Panc1 (cell line): ENCODE measurements at regions not wholly inside any gene's neighbourhood (a gene's known extent, or its start where the extent isn't known, plus 50 kb on each side); places are given as distances from the start of the nearest gene placed in this dataset.

ENCODE experiments used
- ATAC-seq: fragments of 200-7000 bp; cut with Tn5 transposase; 2 replicates; pipeline ENCODE4 v1.9.1; 2020; ENCODE audit warnings: mild to moderate bottlenecking, moderate library complexity
- BruUV-seq: library from RNA; stranded (reverse); fragments of 400-500 nt; replicated peaks from 2 replicates; lab custom pipeline; 2021; lab: Mats Ljungman, UMichigan
- CTCF ChIA-PET: fragments of 300-600 bp; sonication (Branson Sonifier 250); formaldehyde crosslinking; loops from one replicate; lab custom pipeline; 2022; ENCODE audit warnings: antibody characterized with exemption; lab: Charles Lee
- POLR2A ChIA-PET: fragments of 300-600 bp; sonication (Branson Sonifier 250); formaldehyde crosslinking; loops from one replicate; lab custom pipeline; 2022; ENCODE audit warnings: antibody characterized with exemption; lab: Charles Lee
- DNase-seq: peaks from one replicate; pipeline ENCODE4 v3.0.0-alpha.2; 2010; ENCODE audit warnings: low read depth, low spot score
- H3K27ac ChIP-seq: 2 replicates; pipeline ENCODE4 v1.5.1; 2011; ENCODE audit warnings: mild to moderate bottlenecking, low read length, inconsistent platforms
- H3K27me3 ChIP-seq: fragments of 200-500 bp; sonication (Bioruptor generic); 2 replicates; pipeline ENCODE4 v1.6.0; 2014; ENCODE audit warnings: low read length, inconsistent platforms; ENCODE audit not compliant: control insufficient read depth, insufficient read depth
- H3K36me3 ChIP-seq: fragments of 200-500 bp; sonication (Bioruptor generic); 2 replicates; pipeline ENCODE4 v1.5.1; 2014; ENCODE audit warnings: inconsistent platforms, mild to moderate bottlenecking, low read length, moderate library complexity; ENCODE audit not compliant: control insufficient read depth, insufficient read depth
- H3K4me1 ChIP-seq: 2 replicates; pipeline ENCODE4 v1.5.1; 2011; ENCODE audit warnings: inconsistent platforms, mild to moderate bottlenecking, low read length, moderate library complexity; ENCODE audit not compliant: control insufficient read depth, insufficient read depth
- H3K4me3 ChIP-seq, 2 experiments: 2 replicates each; pipeline ENCODE4 v1.5.1; 2011 to 2012; ENCODE audit warnings: low read depth in 2 of 2, low read length in 2 of 2, mild to moderate bottlenecking in 2 of 2, inconsistent platforms in 1 of 2, moderate library complexity in 1 of 2
- H3K9me3 ChIP-seq: fragments of 200-500 bp; sonication (Bioruptor generic); 2 replicates; pipeline ENCODE4 v1.5.1; 2014; ENCODE audit warnings: low read depth, mild to moderate bottlenecking, inconsistent platforms, low read length, moderate library complexity; ENCODE audit not compliant: control insufficient read depth, insufficient read depth
- POLR2AphosphoS5 ChIP-seq: IDR thresholded peaks from 2 replicates; pipeline ENCODE4 v1.6.1; 2012; ENCODE audit warnings: mild to moderate bottlenecking, low read depth, low read length, moderate library complexity
- SIN3A ChIP-seq: IDR thresholded peaks from 2 replicates; pipeline ENCODE4 v1.6.1; 2012; ENCODE audit warnings: low read depth, mild to moderate bottlenecking, low read length, moderate library complexity, borderline replicate concordance; ENCODE audit not compliant: insufficient read depth
- TCF7L2 ChIP-seq: IDR thresholded peaks from 2 replicates; pipeline ENCODE4 v1.6.1; 2011; ENCODE audit warnings: mild to moderate bottlenecking, low read depth, low read length, inconsistent platforms
- in situ Hi-C: cut with HindIII; loops from 2 replicates; pipeline ENCODE4 v1.10.0; 2016; ENCODE audit warnings: low sequenced_read_pairs, low pct_unique_long_range_greater_than_20kb
- intact Hi-C: fragments of 100-400 bp; cut with micrococcal nuclease; formaldehyde crosslinking; loops from one replicate; pipeline ENCODE4 v1.10.0; 2022; ENCODE audit not compliant: unreplicated experiment
- TF ChIP-seq, protein P1 (sequence below): fragments of 450-650 bp; IDR thresholded peaks from 2 replicates; pipeline ENCODE4 v1.5.1; 2017; ENCODE audit warnings: mild to moderate bottlenecking
- TF ChIP-seq, protein P2 (sequence below), 2 experiments: IDR thresholded peaks; 2 replicates each; pipeline ENCODE4 v1.6.1; 2011 to 2012; ENCODE audit warnings: low read depth in 2 of 2, control low read depth in 1 of 2, low read length in 1 of 2, mild to moderate bottlenecking in 1 of 2, moderate library complexity in 1 of 2; ENCODE audit not compliant: insufficient read depth in 1 of 2

DNA sequence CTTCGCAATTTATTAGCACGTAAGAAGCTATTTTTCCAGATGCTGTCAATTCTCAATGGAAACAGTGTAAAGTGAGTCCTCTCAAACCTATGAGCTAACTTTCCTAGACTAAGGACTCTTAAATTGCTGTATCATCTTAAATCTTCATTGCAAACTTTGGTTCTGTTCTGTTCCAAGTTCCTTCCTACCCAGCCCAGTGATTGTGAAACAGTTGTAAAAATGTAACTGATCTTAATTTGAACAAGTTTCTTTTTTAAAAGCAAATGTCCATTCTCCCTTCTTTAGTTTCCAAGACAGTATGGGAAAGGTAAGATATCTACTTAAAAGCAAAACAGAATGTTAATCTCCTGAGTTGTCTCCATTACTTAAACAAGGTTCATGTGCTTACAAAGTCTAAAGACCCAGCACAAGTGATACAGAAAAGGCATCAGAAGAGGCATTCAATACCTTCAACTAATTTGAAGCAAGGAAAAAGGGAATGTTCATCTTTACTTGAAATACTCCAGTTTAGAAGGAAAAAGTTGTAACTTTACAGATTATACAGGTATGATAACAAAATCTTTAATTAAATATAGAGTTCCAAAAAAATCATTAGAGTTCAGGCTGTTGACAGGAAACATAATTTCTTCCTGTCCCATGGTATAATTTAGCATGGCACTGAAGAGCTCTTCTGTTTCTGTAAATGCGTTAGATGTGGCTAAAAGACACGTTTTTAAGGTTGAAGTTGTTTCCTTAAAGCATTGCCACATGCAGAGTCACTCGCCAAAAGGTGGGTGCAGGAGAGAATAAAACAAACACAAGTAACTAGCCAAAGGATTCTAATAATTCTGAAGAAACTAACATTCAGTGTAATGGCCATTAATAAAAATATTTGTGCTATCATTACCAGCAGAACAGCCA is 101.5 kb upstream of the USP15 start:
- Histone ChIP-seq H3K9me3 (no peaks in the 10 kb centered on the region), H3K27me3 (0 out of 2 replicates have a peak, but pooled peaks cover 2% of the 10 kb centered on the region), H3K36me3 (no peaks in the 10 kb centered on the region), H3K4me1 (no peaks in the 10 kb centered on the region), H3K27ac (no peak overlapping the region), H3K4me3 (no peak overlapping the region)
- intact Hi-C loops = no loop called here
- CTCF ChIA-PET = no interaction called here
- DNase-seq (no peak), ATAC-seq (no peak)
- TF ChIP-seq POLR2AphosphoS5 (no peak), SIN3A (no peak), TCF7L2 (no peak)
- TF ChIP-seq, protein P1, sequence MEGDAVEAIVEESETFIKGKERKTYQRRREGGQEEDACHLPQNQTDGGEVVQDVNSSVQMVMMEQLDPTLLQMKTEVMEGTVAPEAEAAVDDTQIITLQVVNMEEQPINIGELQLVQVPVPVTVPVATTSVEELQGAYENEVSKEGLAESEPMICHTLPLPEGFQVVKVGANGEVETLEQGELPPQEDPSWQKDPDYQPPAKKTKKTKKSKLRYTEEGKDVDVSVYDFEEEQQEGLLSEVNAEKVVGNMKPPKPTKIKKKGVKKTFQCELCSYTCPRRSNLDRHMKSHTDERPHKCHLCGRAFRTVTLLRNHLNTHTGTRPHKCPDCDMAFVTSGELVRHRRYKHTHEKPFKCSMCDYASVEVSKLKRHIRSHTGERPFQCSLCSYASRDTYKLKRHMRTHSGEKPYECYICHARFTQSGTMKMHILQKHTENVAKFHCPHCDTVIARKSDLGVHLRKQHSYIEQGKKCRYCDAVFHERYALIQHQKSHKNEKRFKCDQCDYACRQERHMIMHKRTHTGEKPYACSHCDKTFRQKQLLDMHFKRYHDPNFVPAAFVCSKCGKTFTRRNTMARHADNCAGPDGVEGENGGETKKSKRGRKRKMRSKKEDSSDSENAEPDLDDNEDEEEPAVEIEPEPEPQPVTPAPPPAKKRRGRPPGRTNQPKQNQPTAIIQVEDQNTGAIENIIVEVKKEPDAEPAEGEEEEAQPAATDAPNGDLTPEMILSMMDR = no peak
- TF ChIP-seq, protein P2, sequence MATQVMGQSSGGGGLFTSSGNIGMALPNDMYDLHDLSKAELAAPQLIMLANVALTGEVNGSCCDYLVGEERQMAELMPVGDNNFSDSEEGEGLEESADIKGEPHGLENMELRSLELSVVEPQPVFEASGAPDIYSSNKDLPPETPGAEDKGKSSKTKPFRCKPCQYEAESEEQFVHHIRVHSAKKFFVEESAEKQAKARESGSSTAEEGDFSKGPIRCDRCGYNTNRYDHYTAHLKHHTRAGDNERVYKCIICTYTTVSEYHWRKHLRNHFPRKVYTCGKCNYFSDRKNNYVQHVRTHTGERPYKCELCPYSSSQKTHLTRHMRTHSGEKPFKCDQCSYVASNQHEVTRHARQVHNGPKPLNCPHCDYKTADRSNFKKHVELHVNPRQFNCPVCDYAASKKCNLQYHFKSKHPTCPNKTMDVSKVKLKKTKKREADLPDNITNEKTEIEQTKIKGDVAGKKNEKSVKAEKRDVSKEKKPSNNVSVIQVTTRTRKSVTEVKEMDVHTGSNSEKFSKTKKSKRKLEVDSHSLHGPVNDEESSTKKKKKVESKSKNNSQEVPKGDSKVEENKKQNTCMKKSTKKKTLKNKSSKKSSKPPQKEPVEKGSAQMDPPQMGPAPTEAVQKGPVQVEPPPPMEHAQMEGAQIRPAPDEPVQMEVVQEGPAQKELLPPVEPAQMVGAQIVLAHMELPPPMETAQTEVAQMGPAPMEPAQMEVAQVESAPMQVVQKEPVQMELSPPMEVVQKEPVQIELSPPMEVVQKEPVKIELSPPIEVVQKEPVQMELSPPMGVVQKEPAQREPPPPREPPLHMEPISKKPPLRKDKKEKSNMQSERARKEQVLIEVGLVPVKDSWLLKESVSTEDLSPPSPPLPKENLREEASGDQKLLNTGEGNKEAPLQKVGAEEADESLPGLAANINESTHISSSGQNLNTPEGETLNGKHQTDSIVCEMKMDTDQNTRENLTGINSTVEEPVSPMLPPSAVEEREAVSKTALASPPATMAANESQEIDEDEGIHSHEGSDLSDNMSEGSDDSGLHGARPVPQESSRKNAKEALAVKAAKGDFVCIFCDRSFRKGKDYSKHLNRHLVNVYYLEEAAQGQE (IDR thresholded peaks at IDR 0.05; ENCODE audit: insufficient read depth in 1 of 2, low read depth in 2 of 2, low read length in 1 of 2) = no peak
- in situ Hi-C loops = no loop called here
- no TSS peak for BruUV-seq
- POLR2A ChIA-PET = no interaction called here

DNA sequence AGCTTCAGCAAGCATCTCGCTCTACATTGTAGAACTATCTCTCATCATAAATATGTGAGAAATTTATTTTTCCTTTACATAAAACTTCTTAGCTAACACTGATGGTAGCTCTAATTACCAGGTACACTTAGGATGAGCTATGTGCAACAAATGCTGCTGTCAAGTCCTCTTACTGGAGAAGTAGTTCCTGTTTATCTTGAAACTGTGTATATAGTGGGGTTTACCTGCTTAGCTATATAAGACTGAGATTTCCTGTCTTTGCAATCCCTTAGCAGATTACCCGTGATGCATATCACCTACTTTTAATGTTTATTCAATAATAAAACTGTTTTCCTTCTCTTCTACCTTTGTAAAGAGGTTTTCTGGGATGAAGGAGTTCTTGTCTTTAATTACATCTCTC is 98.0 kb upstream of the USP15 start:
- in situ Hi-C loops (no loop called here), intact Hi-C loops (no loop called here)
- H3K27ac ChIP-seq = no peak overlapping the region
- H3K27me3 ChIP-seq = 0 out of 2 replicates have a peak, but pooled peaks cover 2% of the 10 kb centered on the region
- ATAC-seq = no peak
- H3K4me1 ChIP-seq = no peaks in the 10 kb centered on the region
- ChIA-PET CTCF (no interaction called here), POLR2A (no interaction called here)
- no peak overlapping the region for H3K4me3 ChIP-seq
- BruUV-seq = no TSS peak
- no peak for TF ChIP-seq SIN3A
- TF ChIP-seq, protein P2 (IDR thresholded peaks at IDR 0.05; ENCODE audit: insufficient read depth in 1 of 2, low read depth in 2 of 2, low read length in 1 of 2) = no peak
- no peaks in the 10 kb centered on the region for H3K36me3 ChIP-seq
- DNase-seq = no peak
- H3K9me3 ChIP-seq = no peaks in the 10 kb centered on the region
